ENCODE measurements at regions not wholly inside any gene's neighbourhood (a gene's known extent, or its start where the extent isn't known, plus 50 kb on each side); places are given as distances from the start of the nearest gene placed in this dataset.

- WGBS: 79% methylated on average over 5 of the region's 5 CpGs
- Histone ChIP-seq H3K36me3 (ENCODE audit: control insufficient read depth in 1 of 2, insufficient read depth in 2 of 2, low read depth in 1 of 2, low read length in 2 of 2) (no peaks in the 10 kb centered on the region), H3K9me3 (ENCODE audit: control insufficient read depth, low read length) (no peaks in the 10 kb centered on the region), H3K4me3 (ENCODE audit: insufficient read depth in 1 of 2, low read depth in 1 of 2, low read length in 2 of 2) (no peak overlapping the region), H3K27ac (ENCODE audit: low read length, poor library complexity, severe bottlenecking) (no peak overlapping the region), H4K8ac (ENCODE audit: low read length) (no peak overlapping the region), H3K4ac (ENCODE audit: low read depth in 1 of 2, low read length in 2 of 2) (no peak overlapping the region), H3K23ac (ENCODE audit: low read length in 2 of 2) (no peak overlapping the region), H3K4me2 (ENCODE audit: low read length, poor library complexity, severe bottlenecking) (no peak overlapping the region), H2BK5ac (ENCODE audit: low read depth, low read length, poor library complexity, severe bottlenecking) (no peak overlapping the region), H2BK120ac (ENCODE audit: low read depth, low read length) (no peak overlapping the region), H3K14ac (ENCODE audit: low read length in 2 of 2) (no peak overlapping the region), H4K91ac (ENCODE audit: low read length) (no peak overlapping the region), H3K79me1 (replicated peaks; ENCODE audit: low read length, poor library complexity, severe bottlenecking) (no peaks in the 10 kb centered on the region), H2AK5ac (ENCODE audit: low read length, severe bottlenecking) (no peak overlapping the region), H3K4me1 (ENCODE audit: control insufficient read depth, insufficient read depth, low read depth, low read length) (no peaks in the 10 kb centered on the region), H2BK12ac (ENCODE audit: low read length in 2 of 2) (no peak overlapping the region), H3K27me3 (ENCODE audit: control insufficient read depth in 1 of 2, insufficient read depth in 1 of 2, low read length in 2 of 2) (no peaks in the 10 kb centered on the region), H3K9ac (ENCODE audit: low read length) (no peak overlapping the region), H3K18ac (ENCODE audit: low read depth in 1 of 2, low read length in 2 of 2) (no peak overlapping the region), H2AFZ (ENCODE audit: low read depth, low read length) (no peak overlapping the region), H2BK15ac (ENCODE audit: low read depth, poor library complexity, severe bottlenecking) (no peak overlapping the region)
- DNase-seq: no peak
Observed at GRCh38 chr3:181956122-181956521, 244.4 kb downstream of the SOX2 start.

DNA sequence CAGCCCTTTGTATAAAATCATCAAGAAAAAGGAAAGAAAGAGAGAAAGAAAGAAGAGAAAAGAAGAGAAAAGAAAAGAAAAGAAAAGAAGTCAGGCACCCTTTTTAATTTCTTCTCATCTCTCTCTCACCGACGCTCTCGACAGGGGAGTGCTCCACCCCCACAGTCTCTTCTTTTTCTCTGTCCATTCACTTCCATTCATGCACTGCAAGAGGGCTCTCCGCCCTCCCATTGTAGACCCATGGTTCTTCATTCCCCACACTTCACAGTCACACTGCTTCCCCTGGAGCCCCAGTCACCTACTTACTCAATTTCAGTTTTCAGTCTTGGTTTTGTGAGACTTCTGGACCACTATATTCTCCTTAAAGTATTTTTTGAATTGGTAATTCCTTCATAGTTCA lies 254.7 kb downstream of the SOX2 start:
- H3K27ac ChIP-seq (ENCODE audit: low read length, poor library complexity, severe bottlenecking): no peak overlapping the region
- H3K36me3 ChIP-seq (ENCODE audit: control insufficient read depth in 1 of 2, insufficient read depth in 2 of 2, low read depth in 1 of 2, low read length in 2 of 2): no peaks in the 10 kb centered on the region
- no peak overlapping the region for H3K4ac ChIP-seq (ENCODE audit: low read depth in 1 of 2, low read length in 2 of 2)
- H4K91ac ChIP-seq (ENCODE audit: low read length): no peak overlapping the region
- no peaks in the 10 kb centered on the region for H3K27me3 ChIP-seq (ENCODE audit: control insufficient read depth in 1 of 2, insufficient read depth in 1 of 2, low read length in 2 of 2)
- no peak overlapping the region for H4K8ac ChIP-seq (ENCODE audit: low read length)
- no peak overlapping the region for H3K18ac ChIP-seq (ENCODE audit: low read depth in 1 of 2, low read length in 2 of 2)
- 19% methylated on average over 4 of the region's 4 CpGs for WGBS
- H2AFZ ChIP-seq (ENCODE audit: low read depth, low read length): no peak overlapping the region
- H2BK120ac ChIP-seq (ENCODE audit: low read depth, low read length): no peak overlapping the region
- H3K4me2 ChIP-seq (ENCODE audit: low read length, poor library complexity, severe bottlenecking): no peak overlapping the region
- no peaks in the 10 kb centered on the region for H3K9me3 ChIP-seq (ENCODE audit: control insufficient read depth, low read length)
- no peak overlapping the region for H2BK15ac ChIP-seq (ENCODE audit: low read depth, poor library complexity, severe bottlenecking)
- H3K79me1 ChIP-seq (replicated peaks; ENCODE audit: low read length, poor library complexity, severe bottlenecking): no peaks in the 10 kb centered on the region
- no peak overlapping the region for H3K4me3 ChIP-seq (ENCODE audit: insufficient read depth in 1 of 2, low read depth in 1 of 2, low read length in 2 of 2)
- no peak overlapping the region for H2BK5ac ChIP-seq (ENCODE audit: low read depth, low read length, poor library complexity, severe bottlenecking)
- no peak overlapping the region for H3K9ac ChIP-seq (ENCODE audit: low read length)
- DNase-seq: no peak
- no peak overlapping the region for H3K23ac ChIP-seq (ENCODE audit: low read length in 2 of 2)
- H2BK12ac ChIP-seq (ENCODE audit: low read length in 2 of 2): no peak overlapping the region
- H2AK5ac ChIP-seq (ENCODE audit: low read length, severe bottlenecking): no peak overlapping the region
- H3K4me1 ChIP-seq (ENCODE audit: control insufficient read depth, insufficient read depth, low read depth, low read length): no peaks in the 10 kb centered on the region
- no peak overlapping the region for H3K14ac ChIP-seq (ENCODE audit: low read length in 2 of 2)

DNA sequence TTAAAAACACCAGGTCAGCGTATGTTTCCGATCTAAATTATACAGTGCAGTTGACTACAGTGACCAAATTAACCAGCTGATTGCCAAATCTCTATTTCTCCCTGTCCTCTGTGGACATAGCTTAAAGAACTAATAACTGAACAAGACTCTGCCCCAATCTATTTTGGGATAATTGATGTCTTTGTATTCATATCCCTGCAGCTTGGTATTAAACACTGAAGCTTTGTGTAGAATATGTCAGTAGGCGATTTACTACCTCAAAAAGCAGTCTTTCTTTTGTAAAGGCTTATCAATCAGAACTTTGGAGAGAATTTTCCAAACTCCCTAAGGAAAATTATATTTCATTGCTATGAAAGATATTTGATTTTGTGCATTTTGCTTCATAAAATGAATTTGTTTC lies 258.2 kb downstream of the SOX2 start:
- Histone ChIP-seq H3K36me3 (ENCODE audit: control insufficient read depth in 1 of 2, insufficient read depth in 2 of 2, low read depth in 1 of 2, low read length in 2 of 2) (no peaks in the 10 kb centered on the region), H3K4me3 (ENCODE audit: insufficient read depth in 1 of 2, low read depth in 1 of 2, low read length in 2 of 2) (no peak overlapping the region), H2AK5ac (ENCODE audit: low read length, severe bottlenecking) (no peak overlapping the region), H3K23ac (ENCODE audit: low read length in 2 of 2) (no peak overlapping the region), H3K27me3 (ENCODE audit: control insufficient read depth in 1 of 2, insufficient read depth in 1 of 2, low read length in 2 of 2) (no peaks in the 10 kb centered on the region), H3K18ac (ENCODE audit: low read depth in 1 of 2, low read length in 2 of 2) (no peak overlapping the region), H3K9ac (ENCODE audit: low read length) (no peak overlapping the region), H3K79me1 (replicated peaks; ENCODE audit: low read length, poor library complexity, severe bottlenecking) (no peaks in the 10 kb centered on the region), H2BK120ac (ENCODE audit: low read depth, low read length) (no peak overlapping the region), H3K27ac (ENCODE audit: low read length, poor library complexity, severe bottlenecking) (no peak overlapping the region), H3K4me2 (ENCODE audit: low read length, poor library complexity, severe bottlenecking) (no peak overlapping the region), H3K14ac (ENCODE audit: low read length in 2 of 2) (no peak overlapping the region), H3K4ac (ENCODE audit: low read depth in 1 of 2, low read length in 2 of 2) (no peak overlapping the region), H4K91ac (ENCODE audit: low read length) (no peak overlapping the region), H4K8ac (ENCODE audit: low read length) (no peak overlapping the region), H2AFZ (ENCODE audit: low read depth, low read length) (no peak overlapping the region), H2BK12ac (ENCODE audit: low read length in 2 of 2) (no peak overlapping the region), H2BK15ac (ENCODE audit: low read depth, poor library complexity, severe bottlenecking) (no peak overlapping the region), H3K4me1 (ENCODE audit: control insufficient read depth, insufficient read depth, low read depth, low read length) (no peaks in the 10 kb centered on the region), H2BK5ac (ENCODE audit: low read depth, low read length, poor library complexity, severe bottlenecking) (no peak overlapping the region), H3K9me3 (ENCODE audit: control insufficient read depth, low read length) (no peaks in the 10 kb centered on the region)
- no peak for DNase-seq
- WGBS: 100% methylated on average over 2 of the region's 3 CpGs

GRCh38 chr3:181971424-181971823 lies 259.7 kb downstream of the SOX2 start:
- Histone ChIP-seq H3K4me1 (ENCODE audit: control insufficient read depth, insufficient read depth, low read depth, low read length) (no peaks in the 10 kb centered on the region), H3K4ac (ENCODE audit: low read depth in 1 of 2, low read length in 2 of 2) (no peak overlapping the region), H3K23ac (ENCODE audit: low read length in 2 of 2) (no peak overlapping the region), H3K4me3 (ENCODE audit: insufficient read depth in 1 of 2, low read depth in 1 of 2, low read length in 2 of 2) (no peak overlapping the region), H3K79me1 (replicated peaks; ENCODE audit: low read length, poor library complexity, severe bottlenecking) (no peaks in the 10 kb centered on the region), H2BK15ac (ENCODE audit: low read depth, poor library complexity, severe bottlenecking) (no peak overlapping the region), H4K91ac (ENCODE audit: low read length) (no peak overlapping the region), H3K9ac (ENCODE audit: low read length) (no peak overlapping the region), H2AK5ac (ENCODE audit: low read length, severe bottlenecking) (no peak overlapping the region), H4K8ac (ENCODE audit: low read length) (no peak overlapping the region), H2AFZ (ENCODE audit: low read depth, low read length) (no peak overlapping the region), H3K14ac (ENCODE audit: low read length in 2 of 2) (no peak overlapping the region), H3K18ac (ENCODE audit: low read depth in 1 of 2, low read length in 2 of 2) (no peak overlapping the region), H3K36me3 (ENCODE audit: control insufficient read depth in 1 of 2, insufficient read depth in 2 of 2, low read depth in 1 of 2, low read length in 2 of 2) (no peaks in the 10 kb centered on the region), H3K27ac (ENCODE audit: low read length, poor library complexity, severe bottlenecking) (no peak overlapping the region), H3K9me3 (ENCODE audit: control insufficient read depth, low read length) (no peaks in the 10 kb centered on the region), H3K4me2 (ENCODE audit: low read length, poor library complexity, severe bottlenecking) (no peak overlapping the region), H2BK120ac (ENCODE audit: low read depth, low read length) (no peak overlapping the region), H3K27me3 (ENCODE audit: control insufficient read depth in 1 of 2, insufficient read depth in 1 of 2, low read length in 2 of 2) (no peaks in the 10 kb centered on the region), H2BK12ac (ENCODE audit: low read length in 2 of 2) (no peak overlapping the region), H2BK5ac (ENCODE audit: low read depth, low read length, poor library complexity, severe bottlenecking) (no peak overlapping the region)
- WGBS: 17% methylated on average over 1 of the region's 2 CpGs
- no peak for DNase-seq
